Right ventricle myocardium inferior (tissue), 1 donor: ENCODE measurements at regions not wholly inside any gene's neighbourhood (a gene's known extent, or its start where the extent isn't known, plus 50 kb on each side); places are given as distances from the start of the nearest gene placed in this dataset.
"Not testable (repeated sequence)": the region's sequence is repeated elsewhere in the genome, so short reads cannot be mapped to it uniquely, and the experiment has no call there.

ENCODE experiments used
- ATAC-seq: fragments of 200-7000 bp; cut with Tn5 transposase; one replicate; pipeline ENCODE4 v1.9.1; 2020; ENCODE audit warnings: mild to moderate bottlenecking, moderate library complexity
- DNase-seq: peaks from one replicate; pipeline ENCODE4 v3.0.0; 2021; ENCODE audit errors: missing footprints
- intact Hi-C: fragments of 100-400 bp; cut with DNase I; formaldehyde crosslinking; loops from one replicate; pipeline ENCODE4 v1.11.0; 2022
- donor health status: DM: no; HTN: yes; CAD: no; lungs with severe emphysema.

DNA sequence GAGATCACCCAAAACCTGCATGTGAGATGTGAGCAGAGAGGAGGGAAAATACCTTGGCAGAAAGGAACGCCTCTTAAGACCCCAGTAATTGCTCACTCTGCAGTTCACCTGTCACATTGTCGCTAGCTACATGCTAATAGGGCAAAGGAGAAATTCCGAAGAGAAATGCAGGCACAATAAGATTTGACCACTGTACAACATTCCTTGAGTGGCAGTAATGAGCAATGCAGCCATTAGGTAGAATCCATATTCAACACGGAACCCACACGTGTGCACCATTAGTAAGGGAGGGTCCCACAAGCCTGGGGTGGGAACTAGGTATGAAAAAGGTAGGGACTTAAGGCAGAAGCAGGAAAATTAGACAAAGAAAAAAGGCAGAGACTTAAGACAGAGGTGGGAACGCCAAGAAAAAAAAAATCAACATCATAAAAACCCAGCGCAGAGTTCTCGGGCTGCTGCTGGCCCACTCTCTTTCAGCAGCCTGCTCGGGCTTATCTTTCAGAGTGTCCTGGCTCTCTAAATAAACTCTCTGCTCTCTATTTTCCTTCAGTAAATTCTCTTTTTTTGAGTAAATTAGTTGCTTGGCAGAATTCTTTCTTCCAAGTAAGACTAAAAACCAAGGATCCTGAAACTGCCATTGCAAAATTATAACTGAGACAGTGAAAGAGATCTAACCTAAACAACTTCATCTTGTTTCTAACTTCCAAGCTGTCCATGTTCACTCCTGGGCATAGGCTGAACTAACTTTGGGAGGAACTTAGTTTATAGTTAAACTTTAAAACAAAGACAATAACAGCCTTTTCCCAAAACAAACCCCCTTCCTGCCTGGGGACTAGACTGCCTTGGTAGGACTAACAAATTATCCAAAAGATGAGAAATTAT is 116.5 kb downstream of the CD24 start:
- ATAC-seq = no peak

DNA sequence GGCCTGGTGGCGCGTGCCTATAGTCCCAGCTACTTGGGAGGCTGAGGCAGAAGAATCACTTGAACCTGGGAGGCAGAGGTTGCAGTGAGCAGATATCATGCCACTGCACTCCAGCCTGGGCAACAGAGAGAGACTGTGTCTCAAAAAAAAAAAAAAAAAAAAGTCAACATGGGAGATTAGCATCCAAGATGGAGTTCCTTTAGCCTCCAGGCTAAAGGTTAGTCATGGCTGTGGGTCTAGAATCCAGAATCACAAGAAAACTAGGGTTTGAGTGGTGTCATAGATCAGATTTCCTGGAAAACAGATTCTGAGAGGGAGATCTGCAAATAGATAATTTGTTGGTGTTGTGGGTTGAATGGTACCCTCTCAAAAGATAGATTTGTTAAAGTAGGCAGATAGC is 117.2 kb downstream of the CD24 start:
- DNase-seq, ATAC-seq, intact Hi-C loops: not testable (repeated sequence)

More for the DNA sequence above, 116.5 kb downstream of the CD24 start:
- DNase-seq = no peak
- intact Hi-C loops = no loop called here

DNA sequence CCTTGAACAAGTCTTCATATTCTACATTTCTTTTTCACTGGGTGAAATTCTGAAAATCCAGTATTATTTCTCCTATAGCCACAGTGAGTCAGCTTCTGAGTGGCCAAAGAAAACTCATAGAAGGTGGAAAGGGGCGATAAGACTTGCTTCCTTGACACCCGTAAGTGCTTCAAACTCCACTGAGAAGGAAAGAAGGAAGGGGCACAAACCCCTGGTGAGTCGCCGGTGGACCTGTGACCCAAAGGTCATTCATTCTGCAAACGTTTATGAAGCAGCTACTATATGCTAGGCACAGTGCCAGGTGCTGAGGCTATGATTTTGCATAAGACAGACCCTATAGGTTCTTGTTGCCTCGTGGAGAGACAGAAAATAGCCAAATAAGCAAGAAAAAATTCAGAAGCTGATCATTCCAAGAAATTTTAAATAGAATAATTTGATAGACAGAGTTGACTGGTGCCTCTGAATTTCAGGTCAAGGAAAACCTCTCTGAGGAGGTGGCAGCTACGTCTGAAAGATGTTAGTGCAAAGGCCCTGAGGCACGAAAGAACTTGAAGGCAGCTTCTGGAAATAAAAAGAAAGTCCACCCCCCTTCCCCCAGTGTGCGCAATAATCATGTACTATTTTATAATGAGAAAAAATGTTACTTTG is 118.2 kb downstream of the CD24 start:
- ATAC-seq (no peak), DNase-seq (no peak)
- intact Hi-C loops = no loop called here

DNA sequence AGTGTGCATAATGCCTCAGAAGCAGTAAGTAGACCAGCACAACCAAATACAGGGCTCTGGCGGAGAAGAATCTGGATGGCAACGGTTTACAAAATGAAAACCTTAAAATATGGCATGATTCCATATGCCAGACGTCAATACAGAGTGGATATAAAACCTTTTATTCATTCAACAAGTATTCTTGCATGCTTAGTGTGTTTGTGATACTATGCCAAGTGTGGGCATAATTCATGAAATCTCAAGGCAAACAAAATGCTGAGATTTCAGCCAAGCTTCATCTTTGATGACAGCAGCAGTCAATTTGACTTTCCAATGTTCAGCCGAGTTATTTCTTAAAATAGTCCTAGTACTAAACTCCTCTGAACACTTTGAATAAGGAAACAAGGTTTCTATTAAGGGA is 119.4 kb downstream of the CD24 start:
- DNase-seq = no peak
- no peak for ATAC-seq
- intact Hi-C loops = no loop called here

DNA sequence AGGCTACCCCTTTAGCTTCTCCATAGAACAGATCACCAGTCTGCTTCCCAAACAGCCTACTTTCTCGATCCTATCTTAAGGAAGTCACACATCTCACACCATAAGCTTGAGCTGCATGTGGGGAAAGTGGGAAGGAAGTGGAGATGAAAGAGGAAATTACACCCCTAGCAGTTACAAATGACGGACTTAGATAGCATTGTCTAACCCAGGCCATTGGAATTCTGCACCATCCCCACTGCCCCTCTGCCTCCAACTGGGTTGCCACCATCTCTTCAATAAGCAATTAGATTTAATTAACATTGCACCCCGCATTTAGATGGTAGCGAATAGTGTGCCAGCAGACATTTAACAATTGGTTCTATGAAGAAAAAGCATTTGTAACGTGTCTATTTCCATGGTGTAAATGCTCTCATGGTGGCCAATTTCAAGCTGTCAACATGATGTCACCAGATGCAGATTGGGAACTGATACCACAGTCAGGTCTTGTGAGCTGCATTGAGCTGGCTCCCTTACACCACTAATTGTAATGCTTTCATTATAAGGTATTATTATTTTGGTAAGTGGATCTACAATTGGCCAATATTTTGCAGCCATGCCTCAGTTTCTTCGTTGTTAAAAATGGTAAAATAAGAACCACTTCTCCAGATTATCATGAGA is 124.7 kb downstream of the CD24 start:
- no peak for DNase-seq
- intact Hi-C loops = no loop called here
- ATAC-seq = no peak

DNA sequence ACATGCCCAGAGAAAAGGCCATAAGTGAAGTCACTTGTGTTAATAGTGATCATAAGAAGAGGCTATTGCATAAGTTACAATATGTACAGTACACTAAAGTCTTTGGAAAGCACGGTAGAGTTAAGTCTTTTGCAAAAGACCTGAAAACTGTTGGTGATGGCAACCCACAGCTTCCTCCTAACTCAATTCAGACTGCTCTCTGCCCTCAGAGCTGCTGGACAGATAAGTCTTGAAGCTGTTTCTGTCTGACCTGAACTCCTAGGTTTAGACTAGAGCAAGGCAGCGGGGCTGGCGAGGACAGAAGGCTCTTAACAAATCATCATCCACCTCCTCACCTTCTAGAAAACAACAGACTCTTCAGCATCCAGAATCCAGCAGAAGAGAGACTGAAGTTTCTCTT is 125.4 kb downstream of the CD24 start:
- DNase-seq (no peak), ATAC-seq (no peak)
- intact Hi-C loops = no loop called here

DNA sequence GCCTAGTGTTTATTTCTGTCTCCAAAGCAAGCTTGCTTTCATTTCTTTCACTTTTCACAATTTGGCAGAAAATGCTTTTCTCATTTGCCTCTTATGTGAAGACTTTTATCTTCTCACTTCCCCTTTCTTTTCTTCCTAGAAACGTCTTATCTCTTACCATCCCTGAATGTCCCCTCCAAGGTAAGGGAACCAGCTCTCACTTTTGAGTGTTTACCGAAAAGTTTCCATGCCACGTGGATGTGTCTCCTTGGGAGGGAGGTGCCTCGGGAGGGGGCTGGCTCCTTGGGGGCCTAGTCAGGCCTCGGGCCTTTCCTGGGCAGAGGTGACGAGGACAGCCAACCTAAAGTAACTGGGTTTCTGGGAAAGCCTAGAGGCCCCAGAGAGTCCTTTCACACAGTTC is 127.4 kb downstream of the CD24 start:
- intact Hi-C loops = no loop called here
- ATAC-seq = no peak
- no peak for DNase-seq

DNA sequence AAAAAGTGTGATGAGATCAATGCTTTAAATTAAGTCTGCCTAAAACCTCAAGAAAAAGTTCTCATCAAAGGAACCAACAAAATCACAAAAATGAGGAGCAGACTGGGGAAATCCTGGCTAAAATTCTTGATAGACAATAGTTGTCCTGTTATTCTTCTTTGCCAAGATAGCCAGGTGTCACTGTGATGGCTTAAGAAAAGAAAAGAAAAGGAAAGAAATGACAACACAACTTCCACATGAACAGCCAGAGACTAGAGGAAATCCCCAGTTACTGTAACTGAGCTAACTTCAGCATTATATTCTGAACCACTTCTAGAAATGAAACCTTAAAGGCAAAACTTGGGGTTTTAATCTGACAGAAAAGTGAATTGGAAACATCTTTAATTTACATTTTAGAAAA is 129.6 kb downstream of the CD24 start:
- ATAC-seq (no peak), DNase-seq (no peak)
- intact Hi-C loops = no loop called here

DNA sequence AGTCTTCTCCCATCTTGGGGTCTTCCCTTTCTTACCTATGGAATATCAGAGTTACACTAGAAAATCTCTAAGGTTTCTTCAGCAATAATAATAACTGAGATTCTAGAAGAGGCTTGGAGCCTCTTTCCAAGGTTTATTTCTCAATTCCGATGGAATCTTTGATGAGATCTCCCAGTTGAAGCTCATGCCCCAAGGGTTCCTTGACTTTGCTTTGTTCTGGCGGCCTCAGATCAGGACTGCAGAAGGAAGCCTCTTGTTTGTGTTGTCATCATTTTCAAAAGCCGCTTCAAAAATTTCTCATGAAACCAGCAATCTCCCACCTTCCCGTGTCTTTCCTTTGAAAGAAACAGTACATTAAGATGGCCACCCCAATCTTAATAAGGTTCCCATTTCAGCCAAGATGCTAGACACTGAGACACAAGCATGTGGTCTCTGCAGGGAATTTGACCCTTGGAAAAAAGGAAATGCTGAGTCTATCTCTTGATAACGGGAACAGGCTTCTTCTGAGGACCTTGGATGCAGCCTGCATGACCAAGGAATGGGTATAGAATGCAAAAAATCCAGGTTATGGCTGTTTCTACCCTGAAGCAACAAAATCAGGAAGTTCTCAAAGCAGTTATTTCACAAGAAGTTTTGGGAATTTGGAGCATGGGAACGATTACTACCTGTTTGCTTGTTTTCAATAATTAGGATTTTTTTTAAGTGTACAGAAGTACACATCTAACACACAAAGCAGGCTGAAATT is 141.6 kb downstream of the CD24 start:
- intact Hi-C loops = no loop called here
- DNase-seq (no peak), ATAC-seq (no peak)

DNA sequence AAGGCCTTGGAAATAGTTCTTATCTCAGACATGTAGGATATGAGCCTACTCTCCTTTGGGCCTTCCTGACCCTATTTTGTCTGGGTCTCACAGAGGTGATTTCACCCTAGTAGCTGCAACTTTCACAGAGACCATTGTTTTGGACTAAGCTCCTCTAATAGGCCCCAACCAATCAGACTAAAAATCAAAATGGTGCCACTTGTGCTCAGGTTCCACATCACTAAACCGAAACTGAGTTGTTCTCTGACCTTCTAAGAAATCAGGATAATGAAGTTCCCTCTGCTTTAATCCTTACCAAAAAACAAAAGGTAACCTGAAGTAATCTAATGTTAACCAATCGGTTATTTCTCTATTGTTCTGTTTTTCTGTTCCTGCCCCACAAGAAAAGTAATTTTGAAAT is 143.6 kb downstream of the CD24 start:
- DNase-seq = no peak
- ATAC-seq = no peak
- intact Hi-C loops = no loop called here

DNA sequence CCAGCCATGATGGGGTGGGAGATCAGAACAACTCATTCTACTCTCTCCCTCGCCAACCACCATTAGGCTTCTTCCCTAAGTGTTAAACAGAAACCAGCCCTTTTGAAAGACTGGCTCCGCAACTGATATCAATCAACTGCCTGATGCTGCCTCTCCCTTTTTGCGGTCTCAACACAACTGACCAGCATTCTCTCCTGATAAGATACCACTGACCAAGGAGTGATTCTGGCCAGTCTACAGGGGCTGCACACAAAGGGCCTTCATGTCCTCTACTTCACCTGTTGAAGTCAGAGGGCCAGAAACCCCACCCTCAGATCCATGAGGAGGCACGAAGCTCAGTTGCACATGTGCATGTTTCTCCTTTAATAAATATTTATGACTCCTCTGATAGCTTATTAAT is 145.1 kb downstream of the CD24 start:
- no peak for DNase-seq
- ATAC-seq = no peak
- intact Hi-C loops = no loop called here

DNA sequence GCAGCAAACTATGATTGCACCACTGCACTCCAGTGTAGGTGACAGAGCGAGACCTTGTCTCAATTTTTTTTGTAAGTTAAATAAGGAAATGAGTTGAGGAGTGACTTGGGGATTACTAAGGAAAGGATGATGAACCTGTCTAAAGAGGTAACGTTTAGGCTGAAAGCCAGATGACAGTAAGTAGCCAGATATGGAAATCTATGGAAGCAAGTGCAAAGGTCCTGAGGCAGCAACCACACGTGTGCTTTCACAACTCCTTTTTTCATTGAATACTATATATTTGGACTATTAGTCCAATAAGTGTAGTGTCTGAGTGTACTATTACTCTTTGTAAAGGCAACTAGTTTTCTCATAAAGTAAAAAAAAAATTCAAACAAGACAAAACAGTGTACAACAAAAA is 147.4 kb downstream of the CD24 start:
- intact Hi-C loops = no loop called here
- ATAC-seq = no peak

DNA sequence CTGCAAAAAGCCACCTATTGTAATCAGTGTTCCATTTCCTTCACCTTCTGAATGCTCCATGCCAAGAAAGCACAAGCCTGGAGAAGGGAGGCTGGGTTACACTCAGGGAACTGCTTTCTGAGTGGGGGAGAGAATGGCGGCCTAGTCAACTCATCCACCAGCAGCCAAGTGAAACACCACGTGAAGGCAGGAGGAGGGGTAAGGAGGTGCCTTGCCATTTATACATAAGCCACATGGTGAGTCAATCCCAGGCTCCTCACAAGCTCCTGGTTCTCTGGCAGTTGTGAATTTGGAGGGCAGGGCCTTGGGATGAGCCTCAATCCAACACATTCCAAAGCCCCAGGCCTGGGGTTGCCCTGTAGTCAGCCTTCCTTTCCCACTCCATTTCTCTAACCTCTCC is 149.4 kb downstream of the CD24 start:
- intact Hi-C loops = no loop called here
- ATAC-seq (no peak), DNase-seq (no peak)

More for the DNA sequence above, 147.4 kb downstream of the CD24 start:
- no peak for DNase-seq

DNA sequence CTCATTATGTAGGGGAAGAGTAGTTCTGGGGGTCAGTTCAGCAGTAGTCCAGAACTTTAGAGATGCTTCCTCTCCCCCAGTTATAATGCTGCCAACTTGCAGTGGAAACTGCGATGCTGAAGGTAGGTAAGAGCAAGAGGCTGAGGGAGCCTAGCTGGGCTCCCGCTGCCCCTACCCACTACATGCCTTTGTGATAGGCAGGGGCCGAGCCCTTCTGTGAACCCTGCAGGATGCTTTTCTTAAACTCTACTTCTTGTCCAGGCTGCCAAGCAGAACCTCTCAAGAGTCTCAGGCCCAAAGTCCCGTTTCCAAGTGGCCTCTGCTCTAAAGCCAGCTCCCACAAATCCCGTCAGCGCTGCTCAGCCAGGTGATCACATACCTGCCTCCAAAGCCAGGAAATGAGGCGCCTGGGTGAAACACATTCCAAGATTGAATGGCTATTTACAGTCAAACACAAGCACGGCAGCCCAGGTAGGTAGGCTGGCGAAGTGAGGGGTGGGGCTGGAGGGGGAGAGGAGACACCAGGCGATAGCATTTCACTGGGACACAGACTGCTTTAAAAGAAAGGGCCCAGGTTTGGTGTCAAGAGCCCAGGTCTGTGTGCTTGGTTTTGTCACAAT is 150.7 kb downstream of the CD24 start:
- DNase-seq = no peak
- intact Hi-C loops = no loop called here
- no peak for ATAC-seq

DNA sequence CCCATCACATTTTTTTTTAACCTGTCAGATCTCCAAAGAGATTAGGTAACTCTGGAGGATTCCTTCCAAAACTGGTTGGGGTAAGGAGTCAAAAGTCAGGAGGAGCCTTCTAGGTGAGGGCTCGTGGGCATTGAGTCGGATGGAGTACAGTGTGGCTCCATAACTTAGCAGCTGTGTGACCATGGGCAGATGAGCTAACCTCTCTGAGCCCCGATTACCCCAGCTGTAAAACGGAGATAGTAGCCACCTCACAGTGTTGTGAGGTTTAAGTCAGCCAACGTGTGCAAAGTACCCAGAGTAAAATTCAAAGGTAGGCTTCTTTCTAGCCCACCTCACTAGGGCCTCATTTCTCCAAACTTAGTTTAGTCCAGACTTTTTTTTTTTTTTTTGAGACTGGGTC is 151.5 kb downstream of the CD24 start:
- ATAC-seq (no peak), DNase-seq (no peak)
- intact Hi-C loops = no loop called here

DNA sequence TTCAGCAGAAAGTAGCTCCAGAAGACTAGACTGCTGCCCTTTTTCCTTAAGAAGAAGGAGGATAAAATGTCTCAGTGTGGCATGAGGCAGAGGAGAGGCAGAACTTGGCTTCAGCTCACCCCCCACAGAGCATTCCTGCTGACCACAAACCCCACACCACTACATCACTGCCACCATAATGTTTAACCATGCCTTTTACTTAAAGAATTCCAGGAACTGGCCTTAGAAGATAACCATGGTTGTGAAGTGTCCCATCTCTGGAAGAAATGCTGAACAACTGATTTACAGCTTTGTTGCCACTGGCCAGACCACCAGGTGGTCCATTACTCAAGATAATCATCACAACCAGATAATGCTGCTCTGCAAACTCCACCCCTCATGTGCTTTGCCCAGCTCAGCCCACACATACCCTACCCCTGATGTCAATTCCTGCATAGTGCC is 154.1 kb downstream of the CD24 start:
- DNase-seq (no peak), ATAC-seq (no peak)
- intact Hi-C loops = no loop called here

DNA sequence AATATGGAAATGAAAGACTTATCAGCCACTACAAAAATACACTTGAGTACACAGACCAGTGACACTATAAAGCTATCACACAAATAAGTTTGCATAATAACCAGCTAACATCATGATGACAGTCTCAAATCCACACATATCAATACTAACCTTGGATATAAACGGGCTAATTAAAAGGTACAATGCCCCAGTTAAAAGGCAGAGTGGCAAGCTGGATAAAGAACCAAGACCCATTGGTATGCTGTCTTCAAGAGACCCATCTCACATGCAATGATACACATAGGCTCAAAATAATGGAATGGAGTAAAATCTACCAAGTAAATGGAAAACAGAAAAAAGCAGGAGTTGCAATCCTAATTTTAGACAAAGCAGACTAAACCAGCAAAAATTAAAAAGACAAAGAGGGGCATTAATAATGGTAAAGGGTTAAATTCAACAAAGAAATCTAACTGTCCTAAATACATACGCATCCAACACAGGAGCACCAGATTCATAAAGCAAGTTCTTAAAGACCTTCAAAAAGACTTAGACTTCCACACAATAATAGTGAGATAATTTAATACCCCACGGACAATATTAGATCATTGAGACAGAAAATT is 163.3 kb downstream of the CD24 start:
- DNase-seq = no peak
- intact Hi-C loops = no loop called here
- no peak for ATAC-seq

DNA sequence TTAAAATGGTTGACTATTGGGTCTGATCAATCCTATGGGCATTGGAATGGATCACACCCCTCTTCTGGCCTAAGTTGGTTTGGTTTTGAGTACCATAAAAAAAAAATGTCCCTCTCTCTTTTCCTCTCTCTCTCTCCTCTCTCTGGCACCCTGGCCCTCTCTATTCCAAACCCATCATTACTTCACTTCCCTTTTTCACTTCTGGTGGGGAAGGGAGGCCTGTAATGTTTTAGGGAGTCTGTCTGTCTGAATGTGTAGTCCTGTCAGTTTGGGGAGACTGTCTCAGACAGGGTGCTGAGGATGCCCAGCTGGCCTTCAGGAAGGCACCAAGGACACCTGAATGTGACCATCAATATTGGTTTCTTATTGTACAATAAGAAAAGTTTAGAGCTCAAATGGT is 165.8 kb downstream of the CD24 start:
- intact Hi-C loops = no loop called here
- ATAC-seq = no peak
- DNase-seq = no peak
